BJ (cell line): ENCODE measurements at regions not wholly inside any gene's neighbourhood (a gene's known extent, or its start where the extent isn't known, plus 50 kb on each side); places are given as distances from the start of the nearest gene placed in this dataset.

Source experiments
- CTCF ChIA-PET: fragments of 350-600 bp; formaldehyde crosslinking; extraction: SDS; loops from one replicate; lab custom pipeline; 2021; ENCODE audit warnings: antibody characterized with exemption, inconsistent platforms; lab: Yijun Ruan, JAX
- POLR2A ChIA-PET: fragments of 300-600 bp; sonication (Branson Sonifier 250); formaldehyde crosslinking; extraction: SDS; loops from one replicate; lab custom pipeline; 2021; ENCODE audit warnings: antibody characterized with exemption; lab: Charles Lee
- DNase-seq: peaks from one replicate; pipeline ENCODE4 v3.0.0-alpha.2; 2011; ENCODE audit warnings: low read depth
- H3K27me3 ChIP-seq: 2 replicates; pipeline ENCODE4 v1.6.0; 2011; ENCODE audit warnings: low read length; ENCODE audit not compliant: control insufficient read depth, insufficient read depth
- H3K36me3 ChIP-seq: 2 replicates; pipeline ENCODE4 v1.5.1; 2011; ENCODE audit warnings: low read length; ENCODE audit not compliant: control insufficient read depth, insufficient read depth
- H3K4me3 ChIP-seq: 2 replicates; pipeline ENCODE4 v1.5.1; 2011; ENCODE audit warnings: low read depth, mild to moderate bottlenecking, control low read depth, low read length
- CTCF ChIP-seq: IDR thresholded peaks from 2 replicates; pipeline ENCODE4 v1.5.1; 2011; ENCODE audit warnings: low read depth, mild to moderate bottlenecking, control low read depth, inconsistent platforms, low read length, moderate library complexity; ENCODE audit not compliant: insufficient read depth

- POLR2A ChIA-PET, result no interaction called here
- DNase-seq, result no peak
- CTCF ChIA-PET, result interaction anchor here (1.1 to 1.2 kb wide), 2 partner anchors 13 to 377 kb away, joined by 3 read pairs; no protein-coding TSS in a partner anchor
- Histone ChIP-seq H3K27me3 (no peaks in the 10 kb centered on the region), H3K36me3 (no peaks in the 10 kb centered on the region), H3K4me3 (no peak overlapping the region)
- no peak for TF ChIP-seq CTCF
Observed at GRCh38 chr4:126591583-126591982, 1041.2 kb upstream of the INTU start.

GRCh38 chr4:126592088-126592487, 1040.7 kb upstream of the INTU start:
- ChIA-PET CTCF (interaction anchor here (1.1 to 1.2 kb wide), 2 partner anchors 12 to 376 kb away, joined by 3 read pairs; no protein-coding TSS in a partner anchor), POLR2A (no interaction called here)
- DNase-seq, result no peak
- peak; percentile 44; the same call in 1 of the 2 replicates for TF ChIP-seq CTCF
- no peaks in the 10 kb centered on the region for H3K36me3 ChIP-seq
- H3K27me3 ChIP-seq, result no peaks in the 10 kb centered on the region
- H3K4me3 ChIP-seq, result no peak overlapping the region

- no peaks in the 10 kb centered on the region for H3K27me3 ChIP-seq
- CTCF ChIA-PET, result no interaction called here
- DNase-seq, result no peak
- TF ChIP-seq CTCF, result no peak
- H3K4me3 ChIP-seq, result no peak overlapping the region
- H3K36me3 ChIP-seq, result no peaks in the 10 kb centered on the region
- POLR2A ChIA-PET, result no interaction called here
Observed at GRCh38 chr4:126593626-126594025, 1039.1 kb upstream of the INTU start.

GRCh38 chr4:126595643-126596042, 1037.1 kb upstream of the INTU start:
- POLR2A ChIA-PET, result no interaction called here
- no peaks in the 10 kb centered on the region for H3K27me3 ChIP-seq
- H3K36me3 ChIP-seq, result no peaks in the 10 kb centered on the region
- H3K4me3 ChIP-seq, result no peak overlapping the region
- CTCF ChIA-PET, result interaction anchor here (0.5 to 0.9 kb wide), 2 partner anchors 9 to 365 kb away, joined by 3 to 4 read pairs; no protein-coding TSS in a partner anchor
- DNase-seq, result no peak
- TF ChIP-seq CTCF, result no peak

GRCh38 chr4:126599746-126600145, 1033.0 kb upstream of the INTU start:
- H3K4me3 ChIP-seq, result no peak overlapping the region
- ChIA-PET POLR2A (no interaction called here), CTCF (no interaction called here)
- H3K36me3 ChIP-seq, result no peaks in the 10 kb centered on the region
- H3K27me3 ChIP-seq, result no peaks in the 10 kb centered on the region
- no peak for TF ChIP-seq CTCF
- no peak for DNase-seq
